Mesenchymal stem cell (in vitro differentiated cells and primary cell): ENCODE measurements at regions not wholly inside any gene's neighbourhood (a gene's known extent, or its start where the extent isn't known, plus 50 kb on each side); places are given as distances from the start of the nearest gene placed in this dataset.

Experiments used
- DNase-seq: peaks from one replicate; pipeline ENCODE4 v3.0.0-alpha.2; 2013
- H2AFZ ChIP-seq: one replicate; pipeline ENCODE4 v1.6.1; 2013; ENCODE audit warnings: low read depth, mild to moderate bottlenecking, control low read depth, inconsistent platforms, low read length, moderate library complexity
- H2AK5ac ChIP-seq: 2 replicates; pipeline ENCODE4 v1.6.1; 2013; ENCODE audit warnings: low read length, moderate library complexity, mild to moderate bottlenecking, inconsistent platforms; ENCODE audit not compliant: severe bottlenecking
- H2BK120ac ChIP-seq: one replicate; pipeline ENCODE4 v1.6.1; 2013; ENCODE audit warnings: low read depth, mild to moderate bottlenecking, inconsistent platforms, low read length, moderate library complexity
- H2BK12ac ChIP-seq, 2 experiments: one replicate each; pipeline ENCODE4 v1.6.1; 2013; ENCODE audit warnings: inconsistent platforms in 2 of 2, low read length in 2 of 2, mild to moderate bottlenecking in 2 of 2, moderate library complexity in 2 of 2, control low read depth in 1 of 2
- H2BK15ac ChIP-seq: one replicate; pipeline ENCODE4 v1.6.1; 2013; ENCODE audit warnings: mild to moderate bottlenecking, low read depth, inconsistent platforms; ENCODE audit not compliant: poor library complexity, severe bottlenecking
- H2BK5ac ChIP-seq: 2 replicates; pipeline ENCODE4 v1.6.1; 2013; ENCODE audit warnings: low read depth, mild to moderate bottlenecking, low read length, control low read depth, inconsistent platforms; ENCODE audit not compliant: poor library complexity, severe bottlenecking
- H3K14ac ChIP-seq, 2 experiments: one replicate each; pipeline ENCODE4 v1.6.1; 2013; ENCODE audit warnings: inconsistent platforms in 2 of 2, low read length in 2 of 2, control low read depth in 1 of 2, mild to moderate bottlenecking in 1 of 2, moderate library complexity in 1 of 2
- H3K18ac ChIP-seq, 2 experiments: one replicate each; pipeline ENCODE4 v1.6.1; 2013; ENCODE audit warnings: inconsistent platforms in 2 of 2, low read length in 2 of 2, control low read depth in 1 of 2, low read depth in 1 of 2, mild to moderate bottlenecking in 1 of 2
- H3K23ac ChIP-seq, 2 experiments: one replicate each; pipeline ENCODE4 v1.6.1; 2013; ENCODE audit warnings: inconsistent platforms in 2 of 2, low read length in 2 of 2, mild to moderate bottlenecking in 2 of 2, moderate library complexity in 2 of 2, control low read depth in 1 of 2
- H3K27ac ChIP-seq: 2 replicates; pipeline ENCODE4 v1.5.1; 2013; ENCODE audit warnings: mild to moderate bottlenecking, moderate library complexity, low read length, control low read depth, inconsistent platforms; ENCODE audit not compliant: poor library complexity, severe bottlenecking
- H3K27me3 ChIP-seq, 2 experiments: 2 replicates each; pipeline versions ENCODE4 v1.6.1 to v1.7.0; 2013; ENCODE audit warnings: low read length in 2 of 2, mild to moderate bottlenecking in 2 of 2, moderate library complexity in 2 of 2, control low read depth in 1 of 2, inconsistent platforms in 1 of 2; ENCODE audit not compliant: control insufficient read depth in 1 of 2, insufficient read depth in 1 of 2
- H3K36me3 ChIP-seq, 2 experiments: 2 replicates each; pipeline versions ENCODE4 v1.6.1 to v1.7.0; 2013; ENCODE audit warnings: low read length in 2 of 2, control low read depth in 1 of 2, inconsistent platforms in 1 of 2, low read depth in 1 of 2, mild to moderate bottlenecking in 1 of 2; ENCODE audit not compliant: insufficient read depth in 2 of 2, control insufficient read depth in 1 of 2
- H3K4ac ChIP-seq, 2 experiments: one replicate each; pipeline ENCODE4 v1.6.1; 2013; ENCODE audit warnings: inconsistent platforms in 2 of 2, low read length in 2 of 2, mild to moderate bottlenecking in 2 of 2, moderate library complexity in 2 of 2, control low read depth in 1 of 2, low read depth in 1 of 2
- H3K4me1 ChIP-seq: 2 replicates; pipeline ENCODE4 v1.6.1; 2013; ENCODE audit warnings: low read depth, low read length, control low read depth; ENCODE audit not compliant: control insufficient read depth, insufficient read depth
- H3K4me2 ChIP-seq: 2 replicates; pipeline ENCODE4 v1.6.1; 2013; ENCODE audit warnings: low read length, mild to moderate bottlenecking, inconsistent platforms; ENCODE audit not compliant: poor library complexity, severe bottlenecking
- H3K4me3 ChIP-seq, 2 experiments: 2 replicates each; pipeline versions ENCODE4 v1.5.1 to v1.7.0; 2013; ENCODE audit warnings: low read length in 2 of 2, mild to moderate bottlenecking in 2 of 2, control low read depth in 1 of 2, low read depth in 1 of 2; ENCODE audit not compliant: insufficient read depth in 1 of 2
- H3K79me1 ChIP-seq: replicated peaks from 2 replicates; pipeline ENCODE4 v1.6.1; 2013; ENCODE audit warnings: mild to moderate bottlenecking, control low read depth, low read length, inconsistent platforms; ENCODE audit not compliant: poor library complexity, severe bottlenecking
- H3K9ac ChIP-seq: 2 replicates; pipeline ENCODE4 v1.7.0; 2013; ENCODE audit warnings: mild to moderate bottlenecking, low read length, moderate library complexity
- H3K9me3 ChIP-seq: 2 replicates; pipeline ENCODE4 v1.7.0; 2013; ENCODE audit warnings: mild to moderate bottlenecking, low read length; ENCODE audit not compliant: control insufficient read depth
- H4K8ac ChIP-seq: one replicate; pipeline ENCODE4 v1.6.1; 2013; ENCODE audit warnings: inconsistent platforms, mild to moderate bottlenecking, low read length, moderate library complexity
- H4K91ac ChIP-seq: one replicate; pipeline ENCODE4 v1.6.1; 2013; ENCODE audit warnings: mild to moderate bottlenecking, low read length, inconsistent platforms
- WGBS: methylation state at CpG from one replicate; pipeline ENCODE4 v1.1.7; 2013; ENCODE audit warnings: mixed read lengths; 5-methylcytosine and 5-hydroxymethylcytosine counted together

- Histone ChIP-seq H2AK5ac (no peak overlapping the region), H2BK120ac (no peak overlapping the region), H3K14ac (no peak overlapping the region), H3K9ac (no peak overlapping the region), H3K4me1 (no peaks in the 10 kb centered on the region), H3K9me3 (no peaks in the 10 kb centered on the region), H3K4ac (no peak overlapping the region), H3K18ac (no peak overlapping the region), H3K27ac (no peak overlapping the region), H3K4me3 (no peak overlapping the region), H4K8ac (no peak overlapping the region), H2AFZ (no peak overlapping the region), H2BK5ac (no peak overlapping the region), H4K91ac (no peak overlapping the region), H3K4me2 (no peak overlapping the region), H3K79me1 (no peaks in the 10 kb centered on the region), H2BK12ac (no peak overlapping the region), H3K27me3 (no peaks in the 10 kb centered on the region), H2BK15ac (no peak overlapping the region), H3K23ac (no peak overlapping the region), H3K36me3 (peaks cover 0 to 13% of the 10 kb centered on the region in 2 experiments)
- no peak for DNase-seq
- 69% methylated on average over 2 of the region's 3 CpGs for WGBS
Observed at GRCh38 chr4:14117575-14118238, 490.2 kb upstream of the BOD1L1 start.

- Histone ChIP-seq H2BK15ac (no peak overlapping the region), H3K9ac (no peak overlapping the region), H3K23ac (no peak overlapping the region), H3K36me3 (peaks cover 0 to 39% of the 10 kb centered on the region in 2 experiments), H3K27ac (no peak overlapping the region), H3K4me3 (no peak overlapping the region), H2BK12ac (no peak overlapping the region), H4K91ac (no peak overlapping the region), H3K14ac (no peak overlapping the region), H3K4ac (no peak overlapping the region), H3K9me3 (no peaks in the 10 kb centered on the region), H2AFZ (no peak overlapping the region), H3K4me1 (no peaks in the 10 kb centered on the region), H3K79me1 (no peaks in the 10 kb centered on the region), H3K27me3 (no peaks in the 10 kb centered on the region), H3K4me2 (no peak overlapping the region), H2AK5ac (no peak overlapping the region), H2BK5ac (no peak overlapping the region), H4K8ac (no peak overlapping the region), H2BK120ac (no peak overlapping the region), H3K18ac (no peak overlapping the region)
- WGBS, result 39% methylated on average over 2 of the region's 2 CpGs
- DNase-seq, result no peak
Observed at GRCh38 chr4:14124816-14125215, 497.3 kb upstream of the BOD1L1 start.

GRCh38 chr4:14125375-14126129, 498.0 kb upstream of the BOD1L1 start:
- Histone ChIP-seq H2AK5ac (no peak overlapping the region), H3K4me2 (no peak overlapping the region), H3K36me3 (peaks cover 0 to 37% of the 10 kb centered on the region in 2 experiments), H4K8ac (no peak overlapping the region), H2AFZ (no peak overlapping the region), H3K18ac (no peak overlapping the region), H3K4ac (no peak overlapping the region), H2BK120ac (no peak overlapping the region), H3K9ac (no peak overlapping the region), H3K9me3 (no peaks in the 10 kb centered on the region), H3K23ac (no peak overlapping the region), H2BK15ac (no peak overlapping the region), H2BK5ac (no peak overlapping the region), H3K79me1 (no peaks in the 10 kb centered on the region), H3K27me3 (no peaks in the 10 kb centered on the region), H3K14ac (no peak overlapping the region), H2BK12ac (no peak overlapping the region), H3K4me1 (no peaks in the 10 kb centered on the region), H3K27ac (no peak overlapping the region), H3K4me3 (no peak overlapping the region), H4K91ac (no peak overlapping the region)
- WGBS, result 60% methylated on average over 1 of the region's 1 CpG
- DNase-seq, result no peak

GRCh38 chr4:14130551-14130950, 503.0 kb upstream of the BOD1L1 start:
- WGBS, result 47% methylated on average over 1 of the region's 2 CpGs
- Histone ChIP-seq H3K18ac (no peak overlapping the region), H3K4ac (no peak overlapping the region), H3K4me2 (no peak overlapping the region), H3K9ac (no peak overlapping the region), H3K27ac (no peak overlapping the region), H2BK15ac (no peak overlapping the region), H3K36me3 (peaks cover 0 to 29% of the 10 kb centered on the region in 2 experiments), H3K23ac (no peak overlapping the region), H4K8ac (no peak overlapping the region), H2AFZ (no peak overlapping the region), H3K4me1 (no peaks in the 10 kb centered on the region), H3K79me1 (no peaks in the 10 kb centered on the region), H2BK5ac (no peak overlapping the region), H2AK5ac (no peak overlapping the region), H3K27me3 (no peaks in the 10 kb centered on the region), H2BK12ac (no peak overlapping the region), H3K14ac (no peak overlapping the region), H3K4me3 (no peak overlapping the region), H4K91ac (no peak overlapping the region), H3K9me3 (no peaks in the 10 kb centered on the region), H2BK120ac (no peak overlapping the region)
- no peak for DNase-seq
